GM12872 (cell line): ENCODE measurements at regions not wholly inside any gene's neighbourhood (a gene's known extent, or its start where the extent isn't known, plus 50 kb on each side); places are given as distances from the start of the nearest gene placed in this dataset.

Experiments
- TF ChIP-seq, protein P1 (sequence below): IDR thresholded peaks from 3 replicates; pipeline ENCODE4 v1.5.1; 2011; ENCODE audit warnings: low read depth, mild to moderate bottlenecking, low read length, moderate library complexity; ENCODE audit not compliant: insufficient read depth

DNA sequence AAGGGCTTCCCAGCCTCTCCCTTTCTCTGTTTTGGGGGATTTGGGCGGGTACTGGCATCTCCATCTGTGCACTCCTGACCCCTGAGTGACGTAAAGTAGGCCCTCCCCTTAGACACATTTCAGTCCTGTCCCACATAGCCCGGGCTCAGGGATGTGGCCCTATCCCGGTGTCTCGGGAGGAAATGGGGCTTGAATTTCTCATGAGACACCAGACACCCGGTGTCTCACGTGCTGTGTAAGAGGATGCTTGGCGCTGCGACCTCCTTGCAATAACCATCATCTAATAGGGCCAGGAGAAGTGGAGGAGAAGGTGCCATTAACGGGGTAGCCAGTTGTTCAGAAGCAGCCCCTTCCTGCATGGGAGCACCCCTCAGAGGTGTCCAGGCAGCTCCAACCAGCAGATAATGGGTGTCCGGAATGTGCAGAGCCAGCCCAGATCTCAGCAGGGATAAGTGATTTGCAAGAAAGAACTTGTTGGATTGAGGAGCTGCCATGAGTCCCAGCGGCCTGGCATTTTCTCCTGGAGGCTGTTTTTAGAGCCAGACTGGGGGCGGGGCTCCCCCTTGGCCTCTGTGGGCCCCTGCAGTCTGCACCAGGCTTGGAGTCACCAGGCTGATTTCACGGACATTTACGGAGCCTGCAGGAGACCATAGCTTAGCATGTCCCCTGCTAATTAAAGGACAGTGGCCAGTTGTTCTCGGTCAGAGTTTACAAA is 372.0 kb downstream of the PREX1 start:
- TF ChIP-seq, protein P1, sequence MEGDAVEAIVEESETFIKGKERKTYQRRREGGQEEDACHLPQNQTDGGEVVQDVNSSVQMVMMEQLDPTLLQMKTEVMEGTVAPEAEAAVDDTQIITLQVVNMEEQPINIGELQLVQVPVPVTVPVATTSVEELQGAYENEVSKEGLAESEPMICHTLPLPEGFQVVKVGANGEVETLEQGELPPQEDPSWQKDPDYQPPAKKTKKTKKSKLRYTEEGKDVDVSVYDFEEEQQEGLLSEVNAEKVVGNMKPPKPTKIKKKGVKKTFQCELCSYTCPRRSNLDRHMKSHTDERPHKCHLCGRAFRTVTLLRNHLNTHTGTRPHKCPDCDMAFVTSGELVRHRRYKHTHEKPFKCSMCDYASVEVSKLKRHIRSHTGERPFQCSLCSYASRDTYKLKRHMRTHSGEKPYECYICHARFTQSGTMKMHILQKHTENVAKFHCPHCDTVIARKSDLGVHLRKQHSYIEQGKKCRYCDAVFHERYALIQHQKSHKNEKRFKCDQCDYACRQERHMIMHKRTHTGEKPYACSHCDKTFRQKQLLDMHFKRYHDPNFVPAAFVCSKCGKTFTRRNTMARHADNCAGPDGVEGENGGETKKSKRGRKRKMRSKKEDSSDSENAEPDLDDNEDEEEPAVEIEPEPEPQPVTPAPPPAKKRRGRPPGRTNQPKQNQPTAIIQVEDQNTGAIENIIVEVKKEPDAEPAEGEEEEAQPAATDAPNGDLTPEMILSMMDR: no peak

- TF ChIP-seq, protein P1: no peak
These were observed 372.9 kb downstream of the PREX1 start for GRCh38 chr20:48454671-48455490.

GRCh38 chr20:48453477-48454093 is 374.2 kb downstream of the PREX1 start:
- TF ChIP-seq, protein P1: no peak

- TF ChIP-seq, protein P1: no peak
These were observed 376.4 kb downstream of the PREX1 start for GRCh38 chr20:48451401-48451800.

DNA sequence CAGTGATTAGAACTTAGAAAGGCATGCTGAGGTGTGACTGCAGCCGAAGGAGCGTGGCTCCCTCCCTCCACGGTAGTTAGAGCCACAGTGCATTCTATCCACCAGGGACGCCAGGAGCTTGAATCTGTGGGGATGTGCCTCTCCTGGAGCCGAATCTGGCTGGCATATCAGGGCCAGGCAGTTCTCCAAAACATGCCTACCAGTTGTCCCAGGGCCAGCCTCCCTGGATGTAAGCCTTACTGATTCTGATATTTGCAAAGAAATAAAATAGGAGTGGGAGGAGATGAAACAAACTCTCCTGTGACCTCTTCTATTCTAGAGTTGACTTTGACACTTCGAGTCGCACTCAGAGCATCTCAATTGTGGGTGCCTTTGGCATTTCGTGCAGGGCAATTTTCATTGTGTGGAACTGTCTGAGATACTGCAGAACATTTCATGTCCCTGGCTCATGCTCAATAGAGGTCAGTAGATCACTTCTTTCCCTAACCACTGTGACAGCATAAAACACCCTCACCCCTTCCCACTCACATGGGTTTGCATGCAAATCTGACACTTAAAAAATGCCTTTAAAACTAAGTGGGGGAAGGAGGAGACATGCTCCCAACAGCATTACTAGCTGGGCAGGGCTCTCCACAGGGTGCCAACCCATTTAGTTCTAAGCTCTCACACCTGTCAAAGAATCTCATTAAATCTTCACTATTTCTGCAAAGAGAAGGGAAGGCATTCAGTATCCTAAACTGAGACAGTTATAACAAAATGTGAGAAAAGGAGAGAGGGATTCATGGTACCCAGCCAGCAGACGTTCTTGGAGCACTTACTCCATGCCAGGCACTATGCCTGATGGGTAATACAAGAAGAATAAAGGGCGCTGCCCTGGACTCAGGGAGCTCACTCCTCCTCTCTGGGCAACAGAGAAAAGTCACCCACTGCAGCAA is 378.9 kb downstream of the PREX1 start:
- TF ChIP-seq, protein P1: no peak

GRCh38 chr20:48447456-48447855 is 380.3 kb downstream of the PREX1 start:
- TF ChIP-seq, protein P1: no peak
